GM13976 (cell line): ENCODE measurements at regions not wholly inside any gene's neighbourhood (a gene's known extent, or its start where the extent isn't known, plus 50 kb on each side); places are given as distances from the start of the nearest gene placed in this dataset.

Source experiments
- DNase-seq: peaks from one replicate; pipeline ENCODE4 v3.0.0; 2012; ENCODE audit warnings: low spot score
- in situ Hi-C: fragments of 300-500 bp; cut with MboI; formaldehyde crosslinking; loops from one replicate; pipeline ENCODE4 v1.12.0; 2022; ENCODE audit warnings: low sequenced_read_pairs, mixed read lengths, inconsistent platforms; ENCODE audit not compliant: unreplicated experiment
- TF ChIP-seq, protein P1 (sequence below): IDR thresholded peaks from 2 replicates; pipeline ENCODE4 v1.5.1; 2012; ENCODE audit warnings: borderline replicate concordance, mild to moderate bottlenecking; ENCODE audit not compliant: insufficient read depth; ENCODE audit errors: extremely low read depth, missing control alignments, control extremely low read depth

DNA sequence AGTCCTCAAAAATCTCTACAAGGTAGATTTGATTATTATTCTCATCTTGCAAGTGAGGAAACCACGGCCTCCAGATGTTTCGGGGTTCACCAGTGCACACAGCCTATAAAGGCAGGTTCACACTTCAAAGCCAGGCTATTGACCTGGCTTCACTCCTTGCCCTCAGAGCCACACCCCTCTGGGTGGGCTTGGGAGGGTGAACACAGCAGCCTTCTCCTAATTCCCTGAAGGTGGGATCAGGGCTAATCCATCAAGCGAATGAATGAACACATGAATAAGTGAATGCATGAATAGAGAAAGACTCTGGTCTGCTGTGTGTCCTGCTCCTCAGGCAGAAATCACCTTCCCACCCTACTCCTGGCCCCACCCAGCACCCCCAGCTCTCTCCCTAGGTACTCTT lies 139.0 kb downstream of the CYLD start:
- DNase-seq = no peak
- TF ChIP-seq, protein P1, sequence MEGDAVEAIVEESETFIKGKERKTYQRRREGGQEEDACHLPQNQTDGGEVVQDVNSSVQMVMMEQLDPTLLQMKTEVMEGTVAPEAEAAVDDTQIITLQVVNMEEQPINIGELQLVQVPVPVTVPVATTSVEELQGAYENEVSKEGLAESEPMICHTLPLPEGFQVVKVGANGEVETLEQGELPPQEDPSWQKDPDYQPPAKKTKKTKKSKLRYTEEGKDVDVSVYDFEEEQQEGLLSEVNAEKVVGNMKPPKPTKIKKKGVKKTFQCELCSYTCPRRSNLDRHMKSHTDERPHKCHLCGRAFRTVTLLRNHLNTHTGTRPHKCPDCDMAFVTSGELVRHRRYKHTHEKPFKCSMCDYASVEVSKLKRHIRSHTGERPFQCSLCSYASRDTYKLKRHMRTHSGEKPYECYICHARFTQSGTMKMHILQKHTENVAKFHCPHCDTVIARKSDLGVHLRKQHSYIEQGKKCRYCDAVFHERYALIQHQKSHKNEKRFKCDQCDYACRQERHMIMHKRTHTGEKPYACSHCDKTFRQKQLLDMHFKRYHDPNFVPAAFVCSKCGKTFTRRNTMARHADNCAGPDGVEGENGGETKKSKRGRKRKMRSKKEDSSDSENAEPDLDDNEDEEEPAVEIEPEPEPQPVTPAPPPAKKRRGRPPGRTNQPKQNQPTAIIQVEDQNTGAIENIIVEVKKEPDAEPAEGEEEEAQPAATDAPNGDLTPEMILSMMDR = no peak
- in situ Hi-C loops = no loop called here

DNA sequence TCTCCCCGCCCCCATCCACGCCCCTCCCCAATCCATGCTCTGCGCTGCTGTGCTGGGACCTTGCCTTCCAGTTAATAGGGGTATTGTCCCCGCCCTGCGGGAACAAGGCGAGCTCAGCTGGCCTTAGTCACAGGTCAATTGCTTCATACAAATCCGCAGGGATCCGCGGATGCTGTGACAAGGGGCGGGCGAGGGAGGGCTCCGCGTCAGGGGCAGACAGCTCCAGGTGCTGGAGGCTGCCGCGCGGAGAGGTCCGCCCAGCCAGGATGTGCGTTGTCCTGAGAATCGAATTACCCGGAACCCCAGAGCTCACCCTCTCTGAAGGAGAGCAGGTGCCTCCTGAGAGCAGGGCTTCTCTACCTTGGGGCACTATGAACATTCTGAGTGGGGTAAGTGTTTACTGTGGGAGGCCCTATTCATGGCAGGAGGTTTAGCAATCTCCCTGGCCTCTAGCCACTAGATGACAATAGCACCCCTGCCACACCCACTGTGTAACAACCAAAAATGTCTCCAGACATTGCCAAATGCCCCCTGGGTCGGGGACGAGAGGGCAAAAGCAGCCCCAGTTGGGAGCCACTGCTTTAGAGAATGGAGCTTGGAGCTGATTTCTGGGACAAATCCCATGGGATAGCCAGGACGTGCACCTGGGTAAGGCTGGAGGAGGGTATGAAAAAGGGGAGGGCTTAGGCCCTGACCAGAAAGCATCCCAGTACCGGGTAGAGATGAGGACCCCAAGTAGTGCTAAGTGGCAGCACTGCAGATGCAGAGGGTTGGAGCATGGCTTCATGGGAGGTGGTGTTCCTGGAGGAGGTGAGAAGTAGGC lies 138.2 kb downstream of the CYLD start:
- DNase-seq = no peak
- TF ChIP-seq, protein P1 = no peak
- in situ Hi-C loops = no loop called here

DNA sequence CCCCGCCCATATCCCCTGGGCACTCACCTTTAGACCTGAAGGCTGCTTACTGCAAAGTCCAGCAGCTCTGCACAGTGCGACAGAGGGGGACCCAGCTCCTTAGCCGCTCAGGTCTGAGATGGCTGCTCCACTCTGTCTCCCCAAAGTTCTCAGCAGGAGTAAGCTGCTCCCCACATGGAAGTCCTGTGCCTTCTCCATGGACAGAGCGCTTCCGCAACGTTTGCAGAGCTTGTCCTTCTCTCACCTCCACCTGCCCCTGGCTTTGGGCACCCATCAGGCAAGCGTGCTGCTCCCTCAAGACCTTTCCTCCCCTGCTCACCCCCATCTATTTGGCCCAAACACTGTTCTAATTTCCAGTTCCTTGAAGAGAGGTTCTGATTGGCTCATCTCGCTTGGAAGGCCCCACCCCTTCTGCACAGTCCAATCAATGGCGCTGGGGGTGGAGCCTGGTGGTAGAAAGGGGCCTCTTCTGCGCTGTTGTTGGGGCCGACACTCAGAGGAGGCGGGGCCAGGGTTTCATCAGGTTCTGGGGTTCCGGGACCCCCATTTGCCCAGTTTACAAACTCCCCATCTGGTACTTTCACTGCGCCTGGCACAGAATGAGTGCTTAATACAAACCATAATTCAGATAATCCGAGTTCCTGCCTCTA lies 137.2 kb downstream of the CYLD start:
- in situ Hi-C loops = no loop called here
- DNase-seq = no peak

DNA sequence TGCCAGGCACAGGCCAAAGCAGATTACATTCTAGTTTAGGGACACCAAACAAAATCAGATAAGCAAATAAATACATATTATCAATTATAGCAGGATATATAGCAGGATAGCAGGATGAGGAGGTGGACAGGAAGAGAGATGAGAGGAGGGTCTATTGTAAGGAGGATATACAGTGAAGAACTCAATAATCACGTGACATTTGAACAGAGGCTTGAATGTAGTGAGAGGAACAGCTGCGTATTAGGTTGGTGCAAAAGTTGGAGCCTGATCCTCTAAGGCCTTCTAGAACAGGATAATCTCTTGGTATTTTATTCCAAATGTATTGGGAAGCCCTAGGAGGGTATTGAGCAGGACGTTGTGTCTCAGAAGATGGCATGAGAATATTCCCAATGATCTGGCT lies 136.7 kb downstream of the CYLD start:
- in situ Hi-C loops = no loop called here
- TF ChIP-seq, protein P1 = no peak
- no peak for DNase-seq

More for the DNA sequence above, 137.2 kb downstream of the CYLD start:
- TF ChIP-seq, protein P1 = no peak

DNA sequence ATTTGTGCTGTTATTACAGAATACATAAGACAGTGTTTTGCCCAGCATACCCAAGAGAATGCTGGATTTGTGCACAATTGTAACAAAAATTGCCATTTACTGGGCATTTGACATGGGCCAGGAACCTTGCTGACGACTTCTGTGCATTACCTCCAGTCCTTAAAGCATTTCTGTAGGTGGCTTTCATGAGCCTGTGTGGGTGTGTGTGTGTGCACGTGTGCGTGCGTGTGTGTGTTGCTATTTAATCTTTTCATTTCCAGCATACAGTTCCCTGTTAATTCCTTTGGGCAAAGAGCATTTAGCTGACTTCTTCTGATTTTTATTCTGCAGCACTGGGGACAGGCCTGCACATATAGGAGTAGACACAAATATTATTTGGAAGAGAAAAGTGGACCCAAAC lies 134.4 kb downstream of the CYLD start:
- TF ChIP-seq, protein P1 = no peak
- DNase-seq = no peak
- in situ Hi-C loops = no loop called here

DNA sequence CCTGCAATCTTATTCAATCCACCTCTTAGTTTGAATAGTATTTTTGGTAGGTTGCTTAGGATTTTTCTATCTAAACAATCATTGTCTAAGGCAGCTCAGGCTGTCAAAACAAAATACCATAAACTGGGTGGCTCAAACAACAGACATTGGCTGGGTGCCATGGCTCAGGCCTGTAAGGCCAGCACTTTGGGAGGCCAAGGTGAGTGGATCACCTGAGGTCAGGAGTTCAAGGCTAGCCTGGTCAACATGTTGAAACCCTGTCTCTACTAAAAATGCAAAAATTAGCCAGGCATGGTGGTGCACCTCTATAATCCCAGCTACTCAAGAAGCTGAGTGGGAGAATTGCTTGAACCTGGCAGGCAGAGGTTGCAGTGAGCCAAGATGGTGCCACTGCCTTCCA lies 126.7 kb downstream of the CYLD start:
- in situ Hi-C loops = no loop called here
- DNase-seq = no peak
- TF ChIP-seq, protein P1 = no peak
